Nephron (organoid): ENCODE measurements at regions not wholly inside any gene's neighbourhood (a gene's known extent, or its start where the extent isn't known, plus 50 kb on each side); places are given as distances from the start of the nearest gene placed in this dataset.
"Not testable (repeated sequence)": the region's sequence is repeated elsewhere in the genome, so short reads cannot be mapped to it uniquely, and the experiment has no call there.

ENCODE experiments used
- H3K27ac Mint-ChIP-seq, 3 experiments: 2 replicates each; pipeline ENCODE4 v1.8.0; 2020; ENCODE audit warnings: mixed read lengths in 3 of 3, mild to moderate bottlenecking in 2 of 3, moderate library complexity in 1 of 3
- H3K27me3 Mint-ChIP-seq: 2 replicates; pipeline ENCODE4 v1.8.0; 2021; ENCODE audit warnings: low read depth, mild to moderate bottlenecking, moderate library complexity, mixed read lengths
- H3K36me3 Mint-ChIP-seq: 2 replicates; pipeline ENCODE4 v1.8.0; 2020; ENCODE audit warnings: low read depth, mixed read lengths
- H3K4me1 Mint-ChIP-seq: 2 replicates; pipeline ENCODE4 v1.8.0; 2020; ENCODE audit warnings: mixed read lengths
- H3K4me3 Mint-ChIP-seq, 3 experiments: 2 replicates each; pipeline ENCODE4 v1.8.0; 2020; ENCODE audit warnings: mild to moderate bottlenecking in 3 of 3, mixed read lengths in 3 of 3, moderate library complexity in 2 of 3
- H3K9me3 Mint-ChIP-seq: 2 replicates; pipeline ENCODE4 v1.8.0; 2020; ENCODE audit warnings: mixed read lengths
- CTCF ChIP-seq, 3 experiments: fragments of 200-600 bp; sonication (generic); IDR thresholded peaks; one replicate each; pipeline ENCODE4 v1.5.0; 2021; ENCODE audit warnings: antibody characterized with exemption in 3 of 3; ENCODE audit not compliant: unreplicated experiment in 3 of 3

GRCh38 chr9:25733336-25733982, 55.2 kb upstream of the TUSC1 start:
- Mint-ChIP-seq H3K9me3 (peaks cover 11% of the 10 kb centered on the region), H3K4me1 (no peaks in the 10 kb centered on the region), H3K4me3 (no peak overlapping the region), H3K27me3 (no peaks in the 10 kb centered on the region), H3K36me3 (peaks cover 7% of the 10 kb centered on the region), H3K27ac (peak overlapping the region in 1 of 3 experiments; percentile 80)
- TF ChIP-seq CTCF (IDR thresholded peaks at IDR 0.05; ENCODE audit: unreplicated experiment in 3 of 3), result no peak

GRCh38 chr9:25731895-25732794, 53.9 kb upstream of the TUSC1 start:
- H3K4me3 Mint-ChIP-seq, H3K27me3 Mint-ChIP-seq, H3K27ac Mint-ChIP-seq, H3K4me1 Mint-ChIP-seq, H3K36me3 Mint-ChIP-seq: not testable (repeated sequence)
- H3K9me3 Mint-ChIP-seq, result peaks cover 11% of the 10 kb centered on the region
